Keratinocyte (primary cell): ENCODE measurements at regions not wholly inside any gene's neighbourhood (a gene's known extent, or its start where the extent isn't known, plus 50 kb on each side); places are given as distances from the start of the nearest gene placed in this dataset.
"Not testable (repeated sequence)": the region's sequence is repeated elsewhere in the genome, so short reads cannot be mapped to it uniquely, and the experiment has no call there.

Experiments used
- DNase-seq: peaks from one replicate; pipeline ENCODE4 v3.0.0-alpha.2; 2011; ENCODE audit warnings: low read depth, missing footprints, low spot score
- FAIRE-seq: peaks from 2 replicates; lab custom pipeline; 2011; peaks lifted over from hg19 to GRCh38; lab: Jason Lieb, UNC
- H2AFZ ChIP-seq: 2 replicates; pipeline ENCODE4 v1.6.0; 2012; ENCODE audit warnings: low read length, control low read depth, inconsistent platforms; ENCODE audit not compliant: control insufficient read depth
- H3K27ac ChIP-seq: 2 replicates; pipeline ENCODE4 v1.5.1; 2011; ENCODE audit warnings: low read length; ENCODE audit not compliant: control insufficient read depth, insufficient read depth
- H3K27me3 ChIP-seq: 3 replicates; pipeline ENCODE4 v1.6.0; 2011; ENCODE audit warnings: low read length; ENCODE audit not compliant: control insufficient read depth, insufficient read depth; ENCODE audit errors: extremely low read depth
- H3K36me3 ChIP-seq, 2 experiments: 2 replicates in 1 of 2; 3 replicates in 1 of 2; pipeline ENCODE4 v1.5.1; 2011; ENCODE audit warnings: low read length in 2 of 2, mild to moderate bottlenecking in 1 of 2; ENCODE audit not compliant: control insufficient read depth in 2 of 2, insufficient read depth in 2 of 2; ENCODE audit errors: extremely low read depth in 1 of 2
- H3K4me1 ChIP-seq: 3 replicates; pipeline ENCODE4 v1.5.1; 2011; ENCODE audit warnings: low read length; ENCODE audit not compliant: control insufficient read depth, insufficient read depth; ENCODE audit errors: extremely low read depth
- H3K4me2 ChIP-seq: 3 replicates; pipeline ENCODE4 v1.6.0; 2011; ENCODE audit warnings: low read depth, low read length; ENCODE audit not compliant: control insufficient read depth, insufficient read depth; ENCODE audit errors: extremely low read depth
- H3K4me3 ChIP-seq, 3 experiments: fragments of 200-600 bp in 1 of 3; sonication (generic) in 1 of 3; 2 replicates in 2 of 3; 3 replicates in 1 of 3; pipeline ENCODE4 v1.5.1; 2011 to 2016; ENCODE audit warnings: low read length in 3 of 3, mild to moderate bottlenecking in 3 of 3, control low read depth in 2 of 3, inconsistent platforms in 1 of 3, low read depth in 1 of 3, mixed read lengths in 1 of 3, mixed run types in 1 of 3, moderate library complexity in 1 of 3; ENCODE audit not compliant: control insufficient read depth in 2 of 3, insufficient read depth in 2 of 3; ENCODE audit errors: extremely low read depth in 1 of 3
- H3K79me2 ChIP-seq: 2 replicates; pipeline ENCODE4 v1.6.0; 2012; ENCODE audit warnings: low read length; ENCODE audit not compliant: control insufficient read depth, insufficient read depth
- H3K9ac ChIP-seq: 3 replicates; pipeline ENCODE4 v1.6.0; 2011; ENCODE audit warnings: low read length; ENCODE audit not compliant: control insufficient read depth, insufficient read depth; ENCODE audit errors: extremely low read depth
- H3K9me1 ChIP-seq: 3 replicates; pipeline ENCODE4 v1.6.0; 2011; ENCODE audit warnings: low read length; ENCODE audit not compliant: control insufficient read depth, insufficient read depth; ENCODE audit errors: extremely low read depth
- H3K9me3 ChIP-seq: 2 replicates; pipeline ENCODE4 v1.5.1; 2012; ENCODE audit warnings: low read depth, low read length; ENCODE audit not compliant: control insufficient read depth
- H4K20me1 ChIP-seq: 3 replicates; pipeline ENCODE4 v1.6.0; 2011; ENCODE audit warnings: low read length; ENCODE audit not compliant: control insufficient read depth, insufficient read depth; ENCODE audit errors: extremely low read depth
- CTCF ChIP-seq, 3 experiments: IDR thresholded peaks in 1 of 3; conservative IDR thresholded peaks in 1 of 3; optimal IDR thresholded peaks in 1 of 3; 2 replicates in 2 of 3; 3 replicates in 1 of 3; pipeline versions ENCODE3 to v1.5.1; 2011; ENCODE audit warnings: low read length in 3 of 3, mild to moderate bottlenecking in 3 of 3, moderate library complexity in 2 of 3, control low read depth in 1 of 3, inconsistent platforms in 1 of 3; ENCODE audit not compliant: insufficient read depth in 2 of 3; ENCODE audit errors: extremely low read depth in 1 of 3
- EZH2 ChIP-seq: IDR thresholded peaks from one replicate; pipeline ENCODE4 v1.6.1; 2012; ENCODE audit warnings: inconsistent platforms, mild to moderate bottlenecking, low read length, moderate library complexity
- dilution Hi-C: fragments of 300-500 bp; cut with MboI; formaldehyde crosslinking; loops from one replicate; pipeline ENCODE4 v1.7.0; 2020; ENCODE audit warnings: low sequenced_read_pairs; ENCODE audit not compliant: extremely low pct_ligation_motif_present

GRCh38 chr6:34644716-34645115, 51.9 kb downstream of the ILRUN start:
- Histone ChIP-seq H3K9me1 (no peaks in the 10 kb centered on the region), H3K9ac (no peak overlapping the region), H3K79me2 (peaks cover 47% of the 10 kb centered on the region), H3K9me3 (no peaks in the 10 kb centered on the region), H3K4me1 (no peaks in the 10 kb centered on the region), H2AFZ (no peak overlapping the region), H3K4me2 (no peak overlapping the region), H3K4me3 (no peak overlapping the region), H4K20me1 (no peaks in the 10 kb centered on the region), H3K27ac (no peak overlapping the region), H3K27me3 (no peaks in the 10 kb centered on the region), H3K36me3 (peaks cover 2 to 27% of the 10 kb centered on the region in 2 experiments)
- no peak for TF ChIP-seq EZH2
- TF ChIP-seq CTCF (optimal IDR thresholded peaks at IDR 0.05 in 1 of 3, IDR thresholded peaks at IDR 0.05 in 1 of 3, conservative IDR thresholded peaks at IDR 0.05 in 1 of 3; ENCODE audit: extremely low read depth in 1 of 3, insufficient read depth in 2 of 3, low read length in 3 of 3): no peak
- FAIRE-seq: no peak
- dilution Hi-C loops: no loop called here
- DNase-seq: no peak

GRCh38 chr6:34642427-34642826, 54.1 kb downstream of the ILRUN start:
- DNase-seq (no peak), FAIRE-seq (no peak)
- Histone ChIP-seq H3K4me2 (no peak overlapping the region), H3K27ac (no peak overlapping the region), H3K9me1 (no peaks in the 10 kb centered on the region), H3K9me3 (no peaks in the 10 kb centered on the region), H3K36me3 (peaks cover 5 to 30% of the 10 kb centered on the region in 2 experiments), H2AFZ (no peak overlapping the region), H3K9ac (no peak overlapping the region), H4K20me1 (no peaks in the 10 kb centered on the region), H3K4me3 (no peak overlapping the region), H3K27me3 (no peaks in the 10 kb centered on the region), H3K79me2 (peaks cover 32% of the 10 kb centered on the region), H3K4me1 (no peaks in the 10 kb centered on the region)
- dilution Hi-C loops: no loop called here
- TF ChIP-seq CTCF (optimal IDR thresholded peaks at IDR 0.05 in 1 of 3, IDR thresholded peaks at IDR 0.05 in 1 of 3, conservative IDR thresholded peaks at IDR 0.05 in 1 of 3; ENCODE audit: extremely low read depth in 1 of 3, insufficient read depth in 2 of 3, low read length in 3 of 3): no peak
- no peak for TF ChIP-seq EZH2

- H4K20me1 ChIP-seq, H3K27me3 ChIP-seq, FAIRE-seq, H3K9me3 ChIP-seq, DNase-seq, H3K9ac ChIP-seq, H3K4me1 ChIP-seq, H2AFZ ChIP-seq, dilution Hi-C loops, H3K27ac ChIP-seq, H3K4me3 ChIP-seq, H3K4me2 ChIP-seq, H3K9me1 ChIP-seq: not testable (repeated sequence)
- peaks cover 19% of the 10 kb centered on the region for H3K79me2 ChIP-seq
- peaks cover 5 to 17% of the 10 kb centered on the region in 2 experiments for H3K36me3 ChIP-seq
Observed at GRCh38 chr6:34640074-34640849, 56.3 kb downstream of the ILRUN start.
